ENCODE measurements at regions not wholly inside any gene's neighbourhood (a gene's known extent, or its start where the extent isn't known, plus 50 kb on each side); places are given as distances from the start of the nearest gene placed in this dataset.

DNA sequence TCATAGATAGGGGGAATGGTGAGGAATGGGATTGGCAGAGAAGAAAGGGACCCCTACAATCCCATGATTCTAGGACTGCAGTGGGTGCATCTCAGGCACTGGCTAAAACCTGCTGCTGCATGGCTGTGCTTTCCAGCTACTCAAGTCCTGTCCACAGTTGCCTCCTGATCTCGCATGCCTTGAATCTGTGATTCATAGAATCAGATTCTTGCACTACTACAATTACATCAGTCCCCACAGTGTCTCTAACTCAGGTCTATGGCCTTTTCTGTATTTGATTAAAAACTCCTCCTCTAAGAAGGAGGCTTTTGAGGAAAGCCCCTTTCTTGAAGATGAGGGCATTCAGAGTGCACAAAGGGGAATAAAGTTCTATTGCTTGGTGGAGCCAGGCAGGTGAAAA lies 117.4 kb downstream of the LRATD1 start:
- TF ChIP-seq CTCF (IDR thresholded peaks at IDR 0.05; ENCODE audit: insufficient read depth, missing control alignments) = no peak
- no peak for FAIRE-seq
- DNase-seq (ENCODE audit: insufficient read length, low spot score) = no peak

- DNase-seq (ENCODE audit: insufficient read length, low spot score) (no peak), FAIRE-seq (no peak)
- no peak for TF ChIP-seq CTCF (IDR thresholded peaks at IDR 0.05; ENCODE audit: insufficient read depth, missing control alignments)
Observed at GRCh38 chr2:14750433-14750832, 117.9 kb downstream of the LRATD1 start.

GRCh38 chr2:14751581-14751980 lies 119.1 kb downstream of the LRATD1 start:
- no peak for TF ChIP-seq CTCF (IDR thresholded peaks at IDR 0.05; ENCODE audit: insufficient read depth, missing control alignments)
- no peak for DNase-seq (ENCODE audit: insufficient read length, low spot score)
- FAIRE-seq = no peak

- no peak for TF ChIP-seq CTCF (IDR thresholded peaks at IDR 0.05; ENCODE audit: insufficient read depth, missing control alignments)
- no peak for FAIRE-seq
- no peak for DNase-seq (ENCODE audit: insufficient read length, low spot score)
Observed at GRCh38 chr2:14752295-14752694, 119.8 kb downstream of the LRATD1 start.

DNA sequence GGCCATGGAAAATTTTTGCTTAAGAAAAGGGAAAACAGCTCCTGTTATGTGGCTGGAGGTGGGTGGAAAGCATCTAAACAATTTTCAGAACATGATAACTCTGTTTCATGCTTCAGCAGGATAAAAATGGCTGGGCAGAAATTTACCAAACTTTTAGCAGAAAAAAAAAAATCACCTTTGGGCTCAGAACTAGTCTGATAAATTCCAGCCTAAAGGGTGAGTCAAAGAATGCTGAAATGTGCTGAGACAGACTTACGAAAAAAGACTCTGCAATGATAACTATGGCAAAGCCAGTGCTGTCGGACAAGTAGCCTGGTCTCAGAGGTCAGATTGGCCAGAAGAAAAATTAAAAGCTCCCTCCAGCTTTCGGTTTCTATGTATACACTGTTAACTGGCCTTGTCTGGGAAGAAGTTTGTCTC lies 123.6 kb downstream of the LRATD1 start:
- no peak for FAIRE-seq
- no peak for DNase-seq (ENCODE audit: insufficient read length, low spot score)
- TF ChIP-seq CTCF (IDR thresholded peaks at IDR 0.05; ENCODE audit: insufficient read depth, missing control alignments) = no peak

DNA sequence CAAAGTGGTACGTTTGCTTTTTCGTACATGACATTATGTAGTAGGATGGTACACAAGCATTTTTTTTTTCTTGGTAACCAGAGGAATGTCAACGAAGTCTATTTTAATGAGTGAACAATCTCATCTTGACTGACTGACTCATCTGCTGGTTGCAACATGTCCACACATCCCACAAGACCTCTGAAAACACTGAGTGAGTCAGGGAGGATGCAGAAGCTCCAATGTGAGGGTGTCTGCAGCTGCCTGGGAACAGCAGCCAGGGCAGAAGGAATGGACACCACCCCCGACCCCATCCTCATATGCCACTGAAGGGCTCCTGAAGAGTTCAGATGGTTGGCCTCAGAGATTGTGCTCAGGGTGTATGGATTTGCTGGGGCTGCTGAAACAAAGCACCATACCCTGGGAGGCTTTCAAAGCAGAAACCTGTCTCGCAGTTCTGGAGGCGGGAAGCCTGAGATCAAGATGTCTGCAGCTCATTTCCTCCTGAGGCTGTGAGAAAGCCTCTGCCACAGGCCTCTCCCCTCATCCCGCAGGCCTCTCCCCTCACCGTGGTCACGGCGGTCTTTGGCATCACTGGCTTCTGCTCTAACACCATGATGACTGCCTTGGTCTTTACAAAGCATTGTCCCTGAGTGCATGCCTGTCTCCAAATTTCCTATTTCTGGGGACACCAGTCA lies 124.6 kb downstream of the LRATD1 start:
- FAIRE-seq = no peak
- no peak for DNase-seq (ENCODE audit: insufficient read length, low spot score)
- no peak for TF ChIP-seq CTCF (IDR thresholded peaks at IDR 0.05; ENCODE audit: insufficient read depth, missing control alignments)

DNA sequence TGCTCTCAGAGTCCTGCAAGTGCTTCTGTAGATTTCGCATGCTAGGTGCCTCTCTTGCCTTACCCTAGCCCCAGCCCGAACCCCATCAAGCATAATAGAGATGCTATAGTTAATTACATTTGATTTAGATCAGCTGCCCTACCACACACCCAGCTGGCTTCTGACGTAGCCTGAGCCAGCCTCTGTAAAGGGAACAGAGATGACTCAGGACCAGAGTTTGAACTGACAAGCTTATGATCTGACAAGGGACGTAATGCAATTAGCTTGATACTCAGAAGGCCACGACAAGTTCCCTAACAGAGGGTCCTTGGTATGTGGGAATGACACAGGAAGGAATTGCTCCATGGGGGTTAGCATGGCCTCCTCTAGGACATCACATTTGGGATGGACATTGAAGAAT lies 126.6 kb downstream of the LRATD1 start:
- TF ChIP-seq CTCF (IDR thresholded peaks at IDR 0.05; ENCODE audit: insufficient read depth, missing control alignments) = no peak
- DNase-seq (ENCODE audit: insufficient read length, low spot score) = no peak
- no peak for FAIRE-seq

All from D721Med (cell line).